DND-41 (cell line): ENCODE measurements at regions not wholly inside any gene's neighbourhood (a gene's known extent, or its start where the extent isn't known, plus 50 kb on each side); places are given as distances from the start of the nearest gene placed in this dataset.

Experiments used
- EZH2 ChIP-seq: IDR thresholded peaks from 3 replicates; pipeline ENCODE4 v1.6.1; 2012; ENCODE audit warnings: borderline replicate concordance, low read depth, mild to moderate bottlenecking, moderate library complexity, low read length, inconsistent platforms; ENCODE audit not compliant: severe bottlenecking
- TF ChIP-seq, protein P1 (sequence below): IDR thresholded peaks from 2 replicates; pipeline ENCODE4 v1.5.1; 2012; ENCODE audit warnings: borderline replicate concordance, low read length, moderate library complexity, mild to moderate bottlenecking; ENCODE audit not compliant: poor library complexity, severe bottlenecking; ENCODE audit errors: extremely low read depth

DNA sequence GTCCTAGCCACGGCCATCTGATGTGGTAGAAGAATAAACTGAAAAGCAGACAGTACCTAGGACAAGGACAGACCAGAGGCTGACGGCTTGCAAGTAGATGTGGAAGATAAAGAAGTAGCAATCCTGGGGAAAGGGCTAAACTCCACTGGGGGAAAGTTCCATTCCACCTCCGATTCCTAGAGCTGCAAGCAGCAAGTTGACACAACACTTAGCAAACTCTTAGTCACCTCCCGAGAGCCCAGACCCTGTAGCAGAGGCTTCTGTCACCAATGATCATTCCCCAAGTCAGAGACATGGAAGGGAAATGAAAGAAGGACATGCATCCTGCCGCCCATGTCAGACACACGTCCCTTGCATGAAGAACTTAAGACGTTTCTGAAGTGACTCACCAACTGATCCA lies 99.2 kb upstream of the RPS6KA2 start:
- TF ChIP-seq, protein P1, sequence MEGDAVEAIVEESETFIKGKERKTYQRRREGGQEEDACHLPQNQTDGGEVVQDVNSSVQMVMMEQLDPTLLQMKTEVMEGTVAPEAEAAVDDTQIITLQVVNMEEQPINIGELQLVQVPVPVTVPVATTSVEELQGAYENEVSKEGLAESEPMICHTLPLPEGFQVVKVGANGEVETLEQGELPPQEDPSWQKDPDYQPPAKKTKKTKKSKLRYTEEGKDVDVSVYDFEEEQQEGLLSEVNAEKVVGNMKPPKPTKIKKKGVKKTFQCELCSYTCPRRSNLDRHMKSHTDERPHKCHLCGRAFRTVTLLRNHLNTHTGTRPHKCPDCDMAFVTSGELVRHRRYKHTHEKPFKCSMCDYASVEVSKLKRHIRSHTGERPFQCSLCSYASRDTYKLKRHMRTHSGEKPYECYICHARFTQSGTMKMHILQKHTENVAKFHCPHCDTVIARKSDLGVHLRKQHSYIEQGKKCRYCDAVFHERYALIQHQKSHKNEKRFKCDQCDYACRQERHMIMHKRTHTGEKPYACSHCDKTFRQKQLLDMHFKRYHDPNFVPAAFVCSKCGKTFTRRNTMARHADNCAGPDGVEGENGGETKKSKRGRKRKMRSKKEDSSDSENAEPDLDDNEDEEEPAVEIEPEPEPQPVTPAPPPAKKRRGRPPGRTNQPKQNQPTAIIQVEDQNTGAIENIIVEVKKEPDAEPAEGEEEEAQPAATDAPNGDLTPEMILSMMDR = no peak
- TF ChIP-seq EZH2 = no peak
